WTC11 (cell line): ENCODE measurements at regions not wholly inside any gene's neighbourhood (a gene's known extent, or its start where the extent isn't known, plus 50 kb on each side); places are given as distances from the start of the nearest gene placed in this dataset.

Experiments
- ATAC-seq: fragments of 200-7000 bp; cut with Tn5 transposase; 2 replicates; pipeline ENCODE4 v1.10.0; 2021; ENCODE audit warnings: mild to moderate bottlenecking, moderate library complexity
- CTCF ChIA-PET: fragments of 300-600 bp; sonication (Branson Sonifier 250); formaldehyde crosslinking; loops from one replicate; lab custom pipeline; 2021; ENCODE audit warnings: antibody characterized with exemption; lab: Charles Lee
- POLR2A ChIA-PET: fragments of 350-600 bp; sonication (Branson Sonifier 250); formaldehyde crosslinking; loops from one replicate; lab custom pipeline; 2021; ENCODE audit warnings: antibody characterized with exemption; lab: Charles Lee
- DNase-seq: peaks from one replicate; pipeline ENCODE4 v3.0.0; 2021; ENCODE audit warnings: low spot score
- H3K27ac Mint-ChIP-seq: 2 replicates; pipeline ENCODE4 v1.8.0; 2021; ENCODE audit warnings: mixed read lengths
- H3K27me3 Mint-ChIP-seq: 2 replicates; pipeline ENCODE4 v1.8.0; 2021; ENCODE audit warnings: low read depth, mild to moderate bottlenecking, moderate library complexity, mixed read lengths
- H3K36me3 Mint-ChIP-seq: 2 replicates; pipeline ENCODE4 v1.8.0; 2021; ENCODE audit warnings: mixed read lengths
- H3K4me1 Mint-ChIP-seq: 2 replicates; pipeline ENCODE4 v1.8.0; 2022; ENCODE audit warnings: mixed read lengths
- H3K4me3 Mint-ChIP-seq: 2 replicates; pipeline ENCODE4 v1.8.0; 2021; ENCODE audit warnings: mild to moderate bottlenecking, moderate library complexity, mixed read lengths
- H3K9me3 Mint-ChIP-seq: 2 replicates; pipeline ENCODE4 v1.8.0; 2021; ENCODE audit warnings: mixed read lengths
- ATF1 ChIP-seq: sonication (generic); formaldehyde crosslinking; IDR thresholded peaks from 2 replicates; pipeline ENCODE4 v1.8.1; 2023; ENCODE audit warnings: mild to moderate bottlenecking, moderate library complexity, missing genetic modification reagents
- CREM ChIP-seq: sonication (generic); formaldehyde crosslinking; IDR thresholded peaks from 2 replicates; pipeline ENCODE4 v1.8.1; 2022; ENCODE audit warnings: mild to moderate bottlenecking, missing genetic modification reagents, moderate library complexity
- ELF4 ChIP-seq: sonication (generic); formaldehyde crosslinking; IDR thresholded peaks from 2 replicates; pipeline ENCODE4 v1.8.1; 2022; ENCODE audit warnings: low read depth, mild to moderate bottlenecking, moderate library complexity, missing genetic modification reagents
- EMX1 ChIP-seq: fragments of 250-450 bp; sonication (Bioruptor Pico); IDR thresholded peaks from 2 replicates; pipeline ENCODE4 v1.8.0; 2021; ENCODE audit warnings: mild to moderate bottlenecking
- MYBL2 ChIP-seq: sonication (generic); formaldehyde crosslinking; IDR thresholded peaks from 2 replicates; pipeline ENCODE4 v1.8.1; 2023; ENCODE audit warnings: mild to moderate bottlenecking, moderate library complexity, missing genetic modification reagents
- NR1H2 ChIP-seq: sonication (generic); formaldehyde crosslinking; IDR thresholded peaks from 2 replicates; pipeline ENCODE4 v1.9.0; 2021; ENCODE audit warnings: mild to moderate bottlenecking, moderate library complexity, missing genetic modification reagents
- PRRX2 ChIP-seq: fragments of 250-450 bp; sonication (Bioruptor Pico); IDR thresholded peaks from 2 replicates; pipeline ENCODE4 v1.8.0; 2021; ENCODE audit warnings: mild to moderate bottlenecking
- RORB ChIP-seq: fragments of 250-450 bp; sonication (Bioruptor Pico); IDR thresholded peaks from 2 replicates; pipeline ENCODE4 v1.9.0; 2021; ENCODE audit warnings: mild to moderate bottlenecking
- SOX15 ChIP-seq: fragments of 250-450 bp; sonication (Bioruptor Pico); IDR thresholded peaks from 2 replicates; pipeline ENCODE4 v1.9.0; 2021; ENCODE audit warnings: mild to moderate bottlenecking
- SP1 ChIP-seq: sonication (generic); formaldehyde crosslinking; conservative IDR thresholded peaks from 2 replicates; pipeline ENCODE4 v1.8.1; 2022; ENCODE audit warnings: missing genetic modification reagents
- TCF7 ChIP-seq: sonication (generic); formaldehyde crosslinking; IDR thresholded peaks from 2 replicates; pipeline ENCODE4 v1.8.0; 2022; ENCODE audit warnings: mild to moderate bottlenecking, low read depth, missing genetic modification reagents, moderate library complexity
- ZNF219 ChIP-seq: sonication (generic); formaldehyde crosslinking; IDR thresholded peaks from 2 replicates; pipeline ENCODE4 v1.8.0; 2023; ENCODE audit warnings: missing genetic modification reagents, mild to moderate bottlenecking, borderline replicate concordance
- TF ChIP-seq, protein P1 (sequence below): sonication (generic); formaldehyde crosslinking; IDR thresholded peaks from 2 replicates; pipeline ENCODE4 v1.8.0; 2023; ENCODE audit warnings: missing genetic modification reagents
- TF ChIP-seq, protein P2 (sequence below): fragments of 250-450 bp; sonication (Bioruptor Pico); IDR thresholded peaks from 2 replicates; pipeline ENCODE4 v1.9.0; 2021; ENCODE audit warnings: mild to moderate bottlenecking
- TF ChIP-seq, protein P3 (sequence below): sonication (generic); formaldehyde crosslinking; IDR thresholded peaks from 2 replicates; pipeline ENCODE4 v1.8.1; 2023; ENCODE audit warnings: mild to moderate bottlenecking, missing genetic modification reagents
- TF ChIP-seq, protein P4 (sequence below): fragments of 250-450 bp; sonication (Bioruptor Pico); IDR thresholded peaks from 2 replicates; pipeline ENCODE4 v1.9.0; 2021; ENCODE audit warnings: moderate library complexity, mild to moderate bottlenecking, inconsistent platforms, borderline replicate concordance
- TF ChIP-seq, protein P5 (sequence below): sonication (generic); formaldehyde crosslinking; IDR thresholded peaks from 2 replicates; pipeline ENCODE4 v1.8.0; 2022; ENCODE audit warnings: missing genetic modification reagents
- TF ChIP-seq, protein P6 (sequence below): sonication (generic); formaldehyde crosslinking; IDR thresholded peaks from 2 replicates; pipeline ENCODE4 v1.8.0; 2022; ENCODE audit warnings: mild to moderate bottlenecking, missing genetic modification reagents
- TF ChIP-seq, protein P7 (sequence below): fragments of 250-450 bp; sonication (Bioruptor Pico); IDR thresholded peaks from 2 replicates; pipeline ENCODE4 v1.9.0; 2021; ENCODE audit warnings: mild to moderate bottlenecking

DNA sequence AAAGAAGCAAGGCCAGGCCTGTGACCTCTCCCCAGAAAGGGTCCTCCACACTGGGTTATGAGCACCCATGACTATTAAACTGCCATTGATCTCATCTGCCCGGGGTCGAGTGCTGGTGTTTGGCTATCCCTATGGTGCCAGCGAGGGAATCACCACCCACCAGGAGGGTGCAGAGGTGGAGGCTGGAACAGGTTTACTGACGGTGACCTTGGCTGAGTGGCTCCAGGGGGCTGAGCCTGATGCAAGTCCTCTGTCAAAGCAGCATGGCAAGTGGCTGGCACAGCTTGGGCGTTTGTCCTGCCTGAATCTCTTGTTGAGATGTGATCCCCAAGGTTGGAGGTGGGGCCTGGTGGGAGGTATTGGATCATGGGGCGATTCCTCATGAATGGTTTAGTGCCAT, 196.4 kb upstream of the HDAC4 start:
- TF ChIP-seq ELF4 (CRISPR knock-in tag) (no peak), SP1 (CRISPR knock-in tag) (no peak), PRRX2 (no peak), NR1H2 (CRISPR knock-in tag) (no peak), EMX1 (no peak), MYBL2 (CRISPR knock-in tag) (no peak), RORB (CRISPR knock-in tag) (no peak), SOX15 (no peak), ATF1 (no peak), TCF7 (CRISPR knock-in tag) (no peak), ZNF219 (no peak), CREM (CRISPR knock-in tag) (no peak)
- TF ChIP-seq, protein P1, sequence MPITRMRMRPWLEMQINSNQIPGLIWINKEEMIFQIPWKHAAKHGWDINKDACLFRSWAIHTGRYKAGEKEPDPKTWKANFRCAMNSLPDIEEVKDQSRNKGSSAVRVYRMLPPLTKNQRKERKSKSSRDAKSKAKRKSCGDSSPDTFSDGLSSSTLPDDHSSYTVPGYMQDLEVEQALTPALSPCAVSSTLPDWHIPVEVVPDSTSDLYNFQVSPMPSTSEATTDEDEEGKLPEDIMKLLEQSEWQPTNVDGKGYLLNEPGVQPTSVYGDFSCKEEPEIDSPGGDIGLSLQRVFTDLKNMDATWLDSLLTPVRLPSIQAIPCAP (CRISPR knock-in tag): no peak
- TF ChIP-seq, protein P2, sequence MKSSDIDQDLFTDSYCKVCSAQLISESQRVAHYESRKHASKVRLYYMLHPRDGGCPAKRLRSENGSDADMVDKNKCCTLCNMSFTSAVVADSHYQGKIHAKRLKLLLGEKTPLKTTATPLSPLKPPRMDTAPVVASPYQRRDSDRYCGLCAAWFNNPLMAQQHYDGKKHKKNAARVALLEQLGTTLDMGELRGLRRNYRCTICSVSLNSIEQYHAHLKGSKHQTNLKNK (CRISPR knock-in tag): no peak
- TF ChIP-seq, protein P3, sequence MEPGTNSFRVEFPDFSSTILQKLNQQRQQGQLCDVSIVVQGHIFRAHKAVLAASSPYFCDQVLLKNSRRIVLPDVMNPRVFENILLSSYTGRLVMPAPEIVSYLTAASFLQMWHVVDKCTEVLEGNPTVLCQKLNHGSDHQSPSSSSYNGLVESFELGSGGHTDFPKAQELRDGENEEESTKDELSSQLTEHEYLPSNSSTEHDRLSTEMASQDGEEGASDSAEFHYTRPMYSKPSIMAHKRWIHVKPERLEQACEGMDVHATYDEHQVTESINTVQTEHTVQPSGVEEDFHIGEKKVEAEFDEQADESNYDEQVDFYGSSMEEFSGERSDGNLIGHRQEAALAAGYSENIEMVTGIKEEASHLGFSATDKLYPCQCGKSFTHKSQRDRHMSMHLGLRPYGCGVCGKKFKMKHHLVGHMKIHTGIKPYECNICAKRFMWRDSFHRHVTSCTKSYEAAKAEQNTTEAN: no peak
- TF ChIP-seq, protein P4, sequence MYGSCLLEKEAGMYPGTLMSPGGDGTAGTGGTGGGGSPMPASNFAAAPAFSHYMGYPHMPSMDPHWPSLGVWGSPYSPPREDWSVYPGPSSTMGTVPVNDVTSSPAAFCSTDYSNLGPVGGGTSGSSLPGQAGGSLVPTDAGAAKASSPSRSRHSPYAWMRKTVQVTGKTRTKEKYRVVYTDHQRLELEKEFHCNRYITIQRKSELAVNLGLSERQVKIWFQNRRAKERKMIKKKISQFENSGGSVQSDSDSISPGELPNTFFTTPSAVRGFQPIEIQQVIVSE: no peak
- TF ChIP-seq, protein P5, sequence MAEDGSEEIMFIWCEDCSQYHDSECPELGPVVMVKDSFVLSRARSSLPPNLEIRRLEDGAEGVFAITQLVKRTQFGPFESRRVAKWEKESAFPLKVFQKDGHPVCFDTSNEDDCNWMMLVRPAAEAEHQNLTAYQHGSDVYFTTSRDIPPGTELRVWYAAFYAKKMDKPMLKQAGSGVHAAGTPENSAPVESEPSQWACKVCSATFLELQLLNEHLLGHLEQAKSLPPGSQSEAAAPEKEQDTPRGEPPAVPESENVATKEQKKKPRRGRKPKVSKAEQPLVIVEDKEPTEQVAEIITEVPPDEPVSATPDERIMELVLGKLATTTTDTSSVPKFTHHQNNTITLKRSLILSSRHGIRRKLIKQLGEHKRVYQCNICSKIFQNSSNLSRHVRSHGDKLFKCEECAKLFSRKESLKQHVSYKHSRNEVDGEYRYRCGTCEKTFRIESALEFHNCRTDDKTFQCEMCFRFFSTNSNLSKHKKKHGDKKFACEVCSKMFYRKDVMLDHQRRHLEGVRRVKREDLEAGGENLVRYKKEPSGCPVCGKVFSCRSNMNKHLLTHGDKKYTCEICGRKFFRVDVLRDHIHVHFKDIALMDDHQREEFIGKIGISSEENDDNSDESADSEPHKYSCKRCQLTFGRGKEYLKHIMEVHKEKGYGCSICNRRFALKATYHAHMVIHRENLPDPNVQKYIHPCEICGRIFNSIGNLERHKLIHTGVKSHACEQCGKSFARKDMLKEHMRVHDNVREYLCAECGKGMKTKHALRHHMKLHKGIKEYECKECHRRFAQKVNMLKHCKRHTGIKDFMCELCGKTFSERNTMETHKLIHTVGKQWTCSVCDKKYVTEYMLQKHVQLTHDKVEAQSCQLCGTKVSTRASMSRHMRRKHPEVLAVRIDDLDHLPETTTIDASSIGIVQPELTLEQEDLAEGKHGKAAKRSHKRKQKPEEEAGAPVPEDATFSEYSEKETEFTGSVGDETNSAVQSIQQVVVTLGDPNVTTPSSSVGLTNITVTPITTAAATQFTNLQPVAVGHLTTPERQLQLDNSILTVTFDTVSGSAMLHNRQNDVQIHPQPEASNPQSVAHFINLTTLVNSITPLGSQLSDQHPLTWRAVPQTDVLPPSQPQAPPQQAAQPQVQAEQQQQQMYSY (CRISPR knock-in tag): no peak
- TF ChIP-seq, protein P6, sequence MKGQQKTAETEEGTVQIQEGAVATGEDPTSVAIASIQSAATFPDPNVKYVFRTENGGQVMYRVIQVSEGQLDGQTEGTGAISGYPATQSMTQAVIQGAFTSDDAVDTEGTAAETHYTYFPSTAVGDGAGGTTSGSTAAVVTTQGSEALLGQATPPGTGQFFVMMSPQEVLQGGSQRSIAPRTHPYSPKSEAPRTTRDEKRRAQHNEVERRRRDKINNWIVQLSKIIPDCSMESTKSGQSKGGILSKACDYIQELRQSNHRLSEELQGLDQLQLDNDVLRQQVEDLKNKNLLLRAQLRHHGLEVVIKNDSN: no peak
- TF ChIP-seq, protein P7, sequence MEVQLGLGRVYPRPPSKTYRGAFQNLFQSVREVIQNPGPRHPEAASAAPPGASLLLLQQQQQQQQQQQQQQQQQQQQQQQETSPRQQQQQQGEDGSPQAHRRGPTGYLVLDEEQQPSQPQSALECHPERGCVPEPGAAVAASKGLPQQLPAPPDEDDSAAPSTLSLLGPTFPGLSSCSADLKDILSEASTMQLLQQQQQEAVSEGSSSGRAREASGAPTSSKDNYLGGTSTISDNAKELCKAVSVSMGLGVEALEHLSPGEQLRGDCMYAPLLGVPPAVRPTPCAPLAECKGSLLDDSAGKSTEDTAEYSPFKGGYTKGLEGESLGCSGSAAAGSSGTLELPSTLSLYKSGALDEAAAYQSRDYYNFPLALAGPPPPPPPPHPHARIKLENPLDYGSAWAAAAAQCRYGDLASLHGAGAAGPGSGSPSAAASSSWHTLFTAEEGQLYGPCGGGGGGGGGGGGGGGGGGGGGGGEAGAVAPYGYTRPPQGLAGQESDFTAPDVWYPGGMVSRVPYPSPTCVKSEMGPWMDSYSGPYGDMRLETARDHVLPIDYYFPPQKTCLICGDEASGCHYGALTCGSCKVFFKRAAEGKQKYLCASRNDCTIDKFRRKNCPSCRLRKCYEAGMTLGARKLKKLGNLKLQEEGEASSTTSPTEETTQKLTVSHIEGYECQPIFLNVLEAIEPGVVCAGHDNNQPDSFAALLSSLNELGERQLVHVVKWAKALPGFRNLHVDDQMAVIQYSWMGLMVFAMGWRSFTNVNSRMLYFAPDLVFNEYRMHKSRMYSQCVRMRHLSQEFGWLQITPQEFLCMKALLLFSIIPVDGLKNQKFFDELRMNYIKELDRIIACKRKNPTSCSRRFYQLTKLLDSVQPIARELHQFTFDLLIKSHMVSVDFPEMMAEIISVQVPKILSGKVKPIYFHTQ: no peak
- no peak for ATAC-seq

More for the DNA sequence above, 196.4 kb upstream of the HDAC4 start:
- Mint-ChIP-seq H3K4me1 (peaks cover 11% of the 10 kb centered on the region), H3K4me3 (no peak overlapping the region), H3K27ac (no peak overlapping the region), H3K27me3 (no peaks in the 10 kb centered on the region; the same call in 1 of the 2 replicates), H3K9me3 (peaks cover 4% of the 10 kb centered on the region), H3K36me3 (peaks cover 1% of the 10 kb centered on the region; the same call in 1 of the 2 replicates)
- no peak for DNase-seq
- ChIA-PET CTCF (no interaction called here), POLR2A (no interaction called here)
